ENCODE measurements at regions not wholly inside any gene's neighbourhood (a gene's known extent, or its start where the extent isn't known, plus 50 kb on each side); places are given as distances from the start of the nearest gene placed in this dataset.
A peak's percentile ranks its signal among the peaks of the same experiment; 100 is the strongest.

DNA sequence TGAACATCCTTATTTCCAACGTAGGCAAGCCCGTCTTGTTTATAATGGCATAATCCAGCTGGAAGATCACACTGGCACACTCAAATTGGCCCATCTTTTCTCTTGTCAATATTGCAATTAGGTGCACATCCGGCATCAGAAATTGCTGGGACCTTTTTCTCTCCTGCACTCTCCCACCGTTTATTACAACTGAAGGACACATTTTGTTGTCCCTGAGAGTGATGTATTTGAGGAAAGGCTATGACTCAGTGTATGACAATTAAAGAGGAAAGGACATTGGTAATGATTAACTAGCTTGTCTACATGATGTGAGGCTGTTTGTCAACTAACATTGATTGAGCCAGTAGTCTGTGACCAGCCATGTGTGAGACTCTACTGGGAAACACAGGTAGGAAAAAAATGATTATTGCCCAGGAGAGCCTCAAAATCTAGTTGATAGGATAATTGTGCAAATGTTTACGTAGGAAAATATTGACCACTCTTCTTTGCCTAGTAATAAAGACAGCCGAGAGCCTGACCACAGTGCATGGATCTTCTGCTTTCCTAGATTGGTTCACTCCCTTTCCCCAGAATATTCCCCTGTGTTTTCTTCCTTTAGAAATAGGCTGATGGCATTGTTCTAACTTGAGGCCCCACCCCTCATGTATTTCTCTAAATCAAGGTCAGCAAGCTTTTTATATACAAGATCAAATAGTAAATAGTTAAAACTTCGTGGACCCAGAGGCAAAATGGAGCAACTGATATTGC lies 230.0 kb upstream of the BTBD3 start (continued):
- TF ChIP-seq, protein P1, sequence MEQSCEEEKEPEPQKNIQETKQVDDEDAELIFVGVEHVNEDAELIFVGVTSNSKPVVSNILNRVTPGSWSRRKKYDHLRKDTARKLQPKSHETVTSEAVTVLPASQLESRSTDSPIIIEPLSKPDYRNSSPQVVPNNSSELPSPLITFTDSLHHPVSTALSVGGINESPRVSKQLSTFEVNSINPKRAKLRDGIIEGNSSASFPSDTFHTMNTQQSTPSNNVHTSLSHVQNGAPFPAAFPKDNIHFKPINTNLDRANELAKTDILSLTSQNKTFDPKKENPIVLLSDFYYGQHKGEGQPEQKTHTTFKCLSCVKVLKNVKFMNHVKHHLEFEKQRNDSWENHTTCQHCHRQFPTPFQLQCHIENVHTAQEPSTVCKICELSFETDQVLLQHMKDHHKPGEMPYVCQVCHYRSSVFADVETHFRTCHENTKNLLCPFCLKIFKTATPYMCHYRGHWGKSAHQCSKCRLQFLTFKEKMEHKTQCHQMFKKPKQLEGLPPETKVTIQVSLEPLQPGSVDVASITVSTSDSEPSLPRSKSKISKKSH (CRISPR knock-in tag; IDR thresholded peaks at IDR 0.05; ENCODE audit: borderline replicate concordance), result no peak
- no peak for TF ChIP-seq RXRA (CRISPR knock-in tag; IDR thresholded peaks at IDR 0.05)
- peak; percentile 43; the same call in 1 of the 2 replicates for TF ChIP-seq GABPB1 (CRISPR knock-in tag; IDR thresholded peaks at IDR 0.05)
- TF ChIP-seq, protein P2, sequence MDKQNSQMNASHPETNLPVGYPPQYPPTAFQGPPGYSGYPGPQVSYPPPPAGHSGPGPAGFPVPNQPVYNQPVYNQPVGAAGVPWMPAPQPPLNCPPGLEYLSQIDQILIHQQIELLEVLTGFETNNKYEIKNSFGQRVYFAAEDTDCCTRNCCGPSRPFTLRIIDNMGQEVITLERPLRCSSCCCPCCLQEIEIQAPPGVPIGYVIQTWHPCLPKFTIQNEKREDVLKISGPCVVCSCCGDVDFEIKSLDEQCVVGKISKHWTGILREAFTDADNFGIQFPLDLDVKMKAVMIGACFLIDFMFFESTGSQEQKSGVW (CRISPR knock-in tag; IDR thresholded peaks at IDR 0.05; ENCODE audit: borderline replicate concordance), result no peak
- peak; percentile 69; the same call in 1 of the 2 replicates for TF ChIP-seq ZNF605 (CRISPR knock-in tag; IDR thresholded peaks at IDR 0.05)
- no peak for TF ChIP-seq MYC (CRISPR knock-in tag; IDR thresholded peaks at IDR 0.05; ENCODE audit: borderline replicate concordance)
- no peak for TF ChIP-seq PAWR (CRISPR knock-in tag; IDR thresholded peaks at IDR 0.05; ENCODE audit: borderline replicate concordance)
- peak; percentile 42; the same call in 1 of the 2 replicates for TF ChIP-seq ZNF460 (CRISPR knock-in tag; IDR thresholded peaks at IDR 0.05; ENCODE audit: borderline replicate concordance)
- TF ChIP-seq, protein P3, sequence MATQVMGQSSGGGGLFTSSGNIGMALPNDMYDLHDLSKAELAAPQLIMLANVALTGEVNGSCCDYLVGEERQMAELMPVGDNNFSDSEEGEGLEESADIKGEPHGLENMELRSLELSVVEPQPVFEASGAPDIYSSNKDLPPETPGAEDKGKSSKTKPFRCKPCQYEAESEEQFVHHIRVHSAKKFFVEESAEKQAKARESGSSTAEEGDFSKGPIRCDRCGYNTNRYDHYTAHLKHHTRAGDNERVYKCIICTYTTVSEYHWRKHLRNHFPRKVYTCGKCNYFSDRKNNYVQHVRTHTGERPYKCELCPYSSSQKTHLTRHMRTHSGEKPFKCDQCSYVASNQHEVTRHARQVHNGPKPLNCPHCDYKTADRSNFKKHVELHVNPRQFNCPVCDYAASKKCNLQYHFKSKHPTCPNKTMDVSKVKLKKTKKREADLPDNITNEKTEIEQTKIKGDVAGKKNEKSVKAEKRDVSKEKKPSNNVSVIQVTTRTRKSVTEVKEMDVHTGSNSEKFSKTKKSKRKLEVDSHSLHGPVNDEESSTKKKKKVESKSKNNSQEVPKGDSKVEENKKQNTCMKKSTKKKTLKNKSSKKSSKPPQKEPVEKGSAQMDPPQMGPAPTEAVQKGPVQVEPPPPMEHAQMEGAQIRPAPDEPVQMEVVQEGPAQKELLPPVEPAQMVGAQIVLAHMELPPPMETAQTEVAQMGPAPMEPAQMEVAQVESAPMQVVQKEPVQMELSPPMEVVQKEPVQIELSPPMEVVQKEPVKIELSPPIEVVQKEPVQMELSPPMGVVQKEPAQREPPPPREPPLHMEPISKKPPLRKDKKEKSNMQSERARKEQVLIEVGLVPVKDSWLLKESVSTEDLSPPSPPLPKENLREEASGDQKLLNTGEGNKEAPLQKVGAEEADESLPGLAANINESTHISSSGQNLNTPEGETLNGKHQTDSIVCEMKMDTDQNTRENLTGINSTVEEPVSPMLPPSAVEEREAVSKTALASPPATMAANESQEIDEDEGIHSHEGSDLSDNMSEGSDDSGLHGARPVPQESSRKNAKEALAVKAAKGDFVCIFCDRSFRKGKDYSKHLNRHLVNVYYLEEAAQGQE (IDR thresholded peaks at IDR 0.05; ENCODE audit: borderline replicate concordance in 1 of 2, low read depth in 1 of 2, low read length in 2 of 2), result no peak
- TF ChIP-seq ZNF615 (CRISPR knock-in tag; IDR thresholded peaks at IDR 0.05; ENCODE audit: borderline replicate concordance), result no peak
- TF ChIP-seq, protein P4, sequence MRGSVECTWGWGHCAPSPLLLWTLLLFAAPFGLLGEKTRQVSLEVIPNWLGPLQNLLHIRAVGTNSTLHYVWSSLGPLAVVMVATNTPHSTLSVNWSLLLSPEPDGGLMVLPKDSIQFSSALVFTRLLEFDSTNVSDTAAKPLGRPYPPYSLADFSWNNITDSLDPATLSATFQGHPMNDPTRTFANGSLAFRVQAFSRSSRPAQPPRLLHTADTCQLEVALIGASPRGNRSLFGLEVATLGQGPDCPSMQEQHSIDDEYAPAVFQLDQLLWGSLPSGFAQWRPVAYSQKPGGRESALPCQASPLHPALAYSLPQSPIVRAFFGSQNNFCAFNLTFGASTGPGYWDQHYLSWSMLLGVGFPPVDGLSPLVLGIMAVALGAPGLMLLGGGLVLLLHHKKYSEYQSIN (CRISPR knock-in tag; IDR thresholded peaks at IDR 0.05; ENCODE audit: borderline replicate concordance), result no peak
- no peak for TF ChIP-seq ZNF660 (CRISPR knock-in tag; IDR thresholded peaks at IDR 0.05; ENCODE audit: borderline replicate concordance, low read depth)
- TF ChIP-seq, protein P5, sequence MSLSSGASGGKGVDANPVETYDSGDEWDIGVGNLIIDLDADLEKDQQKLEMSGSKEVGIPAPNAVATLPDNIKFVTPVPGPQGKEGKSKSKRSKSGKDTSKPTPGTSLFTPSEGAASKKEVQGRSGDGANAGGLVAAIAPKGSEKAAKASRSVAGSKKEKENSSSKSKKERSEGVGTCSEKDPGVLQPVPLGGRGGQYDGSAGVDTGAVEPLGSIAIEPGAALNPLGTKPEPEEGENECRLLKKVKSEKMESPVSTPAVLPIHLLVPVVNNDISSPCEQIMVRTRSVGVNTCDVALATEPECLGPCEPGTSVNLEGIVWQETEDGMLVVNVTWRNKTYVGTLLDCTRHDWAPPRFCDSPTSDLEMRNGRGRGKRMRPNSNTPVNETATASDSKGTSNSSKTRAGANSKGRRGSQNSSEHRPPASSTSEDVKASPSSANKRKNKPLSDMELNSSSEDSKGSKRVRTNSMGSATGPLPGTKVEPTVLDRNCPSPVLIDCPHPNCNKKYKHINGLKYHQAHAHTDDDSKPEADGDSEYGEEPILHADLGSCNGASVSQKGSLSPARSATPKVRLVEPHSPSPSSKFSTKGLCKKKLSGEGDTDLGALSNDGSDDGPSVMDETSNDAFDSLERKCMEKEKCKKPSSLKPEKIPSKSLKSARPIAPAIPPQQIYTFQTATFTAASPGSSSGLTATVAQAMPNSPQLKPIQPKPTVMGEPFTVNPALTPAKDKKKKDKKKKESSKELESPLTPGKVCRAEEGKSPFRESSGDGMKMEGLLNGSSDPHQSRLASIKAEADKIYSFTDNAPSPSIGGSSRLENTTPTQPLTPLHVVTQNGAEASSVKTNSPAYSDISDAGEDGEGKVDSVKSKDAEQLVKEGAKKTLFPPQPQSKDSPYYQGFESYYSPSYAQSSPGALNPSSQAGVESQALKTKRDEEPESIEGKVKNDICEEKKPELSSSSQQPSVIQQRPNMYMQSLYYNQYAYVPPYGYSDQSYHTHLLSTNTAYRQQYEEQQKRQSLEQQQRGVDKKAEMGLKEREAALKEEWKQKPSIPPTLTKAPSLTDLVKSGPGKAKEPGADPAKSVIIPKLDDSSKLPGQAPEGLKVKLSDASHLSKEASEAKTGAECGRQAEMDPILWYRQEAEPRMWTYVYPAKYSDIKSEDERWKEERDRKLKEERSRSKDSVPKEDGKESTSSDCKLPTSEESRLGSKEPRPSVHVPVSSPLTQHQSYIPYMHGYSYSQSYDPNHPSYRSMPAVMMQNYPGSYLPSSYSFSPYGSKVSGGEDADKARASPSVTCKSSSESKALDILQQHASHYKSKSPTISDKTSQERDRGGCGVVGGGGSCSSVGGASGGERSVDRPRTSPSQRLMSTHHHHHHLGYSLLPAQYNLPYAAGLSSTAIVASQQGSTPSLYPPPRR (CRISPR knock-in tag; IDR thresholded peaks at IDR 0.05; ENCODE audit: borderline replicate concordance), result peak; percentile 69
